AG09319 (cell line): ENCODE measurements at regions not wholly inside any gene's neighbourhood (a gene's known extent, or its start where the extent isn't known, plus 50 kb on each side); places are given as distances from the start of the nearest gene placed in this dataset.
A peak's percentile ranks its signal among the peaks of the same experiment; 100 is the strongest.

Experiments used
- DNase-seq: peaks from one replicate; pipeline ENCODE4 v3.0.0-alpha.2; 2010; ENCODE audit warnings: low read depth; ENCODE audit errors: extremely low read depth
- TF ChIP-seq, protein P1 (sequence below): IDR thresholded peaks from 2 replicates; pipeline ENCODE4 v1.5.1; 2011; ENCODE audit warnings: low read depth, mild to moderate bottlenecking, inconsistent platforms, low read length, moderate library complexity

DNA sequence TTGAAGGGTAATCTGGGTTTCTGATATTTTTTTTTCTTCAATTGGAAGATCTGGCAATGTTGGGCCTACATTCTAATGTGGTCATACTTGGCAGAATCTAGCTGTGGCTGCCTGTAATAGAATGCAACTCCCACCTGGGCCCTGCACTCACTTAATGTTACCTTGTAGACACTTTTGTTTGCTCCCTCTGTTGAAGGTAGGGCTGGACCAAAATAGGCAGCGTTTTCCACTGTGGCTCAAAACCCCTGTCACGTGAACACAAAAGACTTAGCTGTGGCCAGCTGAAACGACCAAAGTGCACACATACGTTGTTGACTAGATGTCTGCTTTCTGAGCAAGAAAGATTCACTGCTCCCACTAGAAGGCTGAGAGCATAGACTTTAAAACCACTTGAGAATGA, 117.6 kb upstream of the HMHB1 start:
- DNase-seq, result no peak
- TF ChIP-seq, protein P1, sequence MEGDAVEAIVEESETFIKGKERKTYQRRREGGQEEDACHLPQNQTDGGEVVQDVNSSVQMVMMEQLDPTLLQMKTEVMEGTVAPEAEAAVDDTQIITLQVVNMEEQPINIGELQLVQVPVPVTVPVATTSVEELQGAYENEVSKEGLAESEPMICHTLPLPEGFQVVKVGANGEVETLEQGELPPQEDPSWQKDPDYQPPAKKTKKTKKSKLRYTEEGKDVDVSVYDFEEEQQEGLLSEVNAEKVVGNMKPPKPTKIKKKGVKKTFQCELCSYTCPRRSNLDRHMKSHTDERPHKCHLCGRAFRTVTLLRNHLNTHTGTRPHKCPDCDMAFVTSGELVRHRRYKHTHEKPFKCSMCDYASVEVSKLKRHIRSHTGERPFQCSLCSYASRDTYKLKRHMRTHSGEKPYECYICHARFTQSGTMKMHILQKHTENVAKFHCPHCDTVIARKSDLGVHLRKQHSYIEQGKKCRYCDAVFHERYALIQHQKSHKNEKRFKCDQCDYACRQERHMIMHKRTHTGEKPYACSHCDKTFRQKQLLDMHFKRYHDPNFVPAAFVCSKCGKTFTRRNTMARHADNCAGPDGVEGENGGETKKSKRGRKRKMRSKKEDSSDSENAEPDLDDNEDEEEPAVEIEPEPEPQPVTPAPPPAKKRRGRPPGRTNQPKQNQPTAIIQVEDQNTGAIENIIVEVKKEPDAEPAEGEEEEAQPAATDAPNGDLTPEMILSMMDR, result no peak

DNA sequence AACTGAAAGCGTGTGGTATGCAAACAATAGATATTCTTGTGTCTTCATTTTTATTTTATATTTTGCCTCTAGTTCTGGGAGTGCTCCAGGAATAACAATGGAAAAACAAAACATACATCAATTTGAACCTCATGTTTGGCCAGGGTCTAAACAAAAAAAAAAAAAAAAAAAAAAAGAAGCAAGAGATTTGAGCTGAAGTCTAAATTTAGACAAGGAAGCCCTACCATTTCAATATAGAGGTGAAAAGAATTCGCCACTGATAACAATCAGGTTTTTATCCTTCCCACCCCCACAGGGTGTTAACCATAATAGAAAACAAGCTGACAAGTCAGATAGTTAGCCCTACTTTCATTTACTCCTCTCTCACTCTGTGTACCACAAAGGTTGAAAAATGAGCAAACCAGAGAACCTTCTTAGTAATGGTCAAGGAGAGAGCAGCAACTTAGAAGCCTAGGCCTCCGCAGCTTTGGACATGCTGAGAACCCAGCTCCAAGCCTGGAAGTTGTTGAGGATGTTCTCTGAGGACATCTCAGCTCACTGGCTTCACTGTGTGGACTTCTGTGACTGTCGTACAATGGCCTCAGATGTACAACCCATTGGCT, 118.2 kb upstream of the HMHB1 start:
- TF ChIP-seq, protein P1, result no peak
- DNase-seq, result no peak

DNA sequence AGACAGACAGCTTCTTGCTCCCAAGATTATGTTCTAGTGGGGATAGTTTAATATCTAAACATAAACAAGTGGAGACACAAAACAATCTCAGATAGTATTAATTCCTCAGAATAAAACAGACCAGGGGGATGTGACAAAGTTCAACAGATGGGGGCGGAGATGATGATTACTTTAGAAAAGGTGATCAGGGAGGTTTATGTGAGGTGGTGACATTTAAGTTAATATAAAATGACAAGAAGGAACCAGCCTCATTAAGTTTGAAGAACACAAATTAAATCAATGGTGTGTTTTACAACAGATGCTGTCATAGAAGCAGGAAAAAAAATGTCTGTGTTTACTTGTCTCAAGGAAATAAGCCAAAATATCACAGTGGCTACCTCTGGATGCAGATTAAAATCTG, 119.6 kb upstream of the HMHB1 start:
- TF ChIP-seq, protein P1, result no peak
- no peak for DNase-seq

DNA sequence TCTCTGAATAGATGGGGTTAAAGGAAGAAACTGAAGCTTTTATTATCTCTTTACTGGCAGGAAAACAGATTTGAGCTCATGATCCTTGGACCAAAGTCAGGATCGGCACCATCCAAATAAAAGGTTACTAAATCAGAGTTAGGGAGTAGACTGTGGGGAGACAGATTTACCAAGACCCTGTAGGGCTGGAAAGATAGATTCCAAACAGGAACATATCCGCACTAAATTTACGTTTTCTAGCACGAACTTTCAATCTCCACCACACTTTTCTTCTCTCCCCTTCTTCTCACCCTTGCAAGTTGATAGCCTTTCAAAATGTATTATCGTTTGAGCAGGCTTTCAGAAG, 120.0 kb upstream of the HMHB1 start:
- DNase-seq, result no peak

GRCh38 chr5:143691287-143691944, 120.5 kb upstream of the HMHB1 start:
- no peak for DNase-seq
- TF ChIP-seq, protein P1, result no peak

More for the DNA sequence above, 120.0 kb upstream of the HMHB1 start:
- TF ChIP-seq, protein P1, result no peak

GRCh38 chr5:143687604-143688003, 124.4 kb upstream of the HMHB1 start:
- TF ChIP-seq, protein P1, result no peak
- no peak for DNase-seq

- TF ChIP-seq, protein P1, result peak; percentile 23
- DNase-seq, result no peak
Measured at GRCh38 chr5:143685246-143685815, 126.6 kb upstream of the HMHB1 start.
